Epithelial cell of proximal tubule (primary cell): ENCODE measurements at regions not wholly inside any gene's neighbourhood (a gene's known extent, or its start where the extent isn't known, plus 50 kb on each side); places are given as distances from the start of the nearest gene placed in this dataset.

Experiments
- DNase-seq: peaks from one replicate; pipeline ENCODE4 v3.0.0-alpha.2; 2011; ENCODE audit warnings: low read depth
- H3K4me3 ChIP-seq: 2 replicates; pipeline ENCODE4 v1.5.1; 2011; ENCODE audit warnings: low read depth, mild to moderate bottlenecking, low read length
- CTCF ChIP-seq: conservative IDR thresholded peaks from 2 replicates; pipeline ENCODE4 v1.5.1; 2012; ENCODE audit warnings: low read depth, mild to moderate bottlenecking, low read length

- no peak for TF ChIP-seq CTCF
- H3K4me3 ChIP-seq: no peak overlapping the region
- no peak for DNase-seq
Observed at GRCh38 chr3:139129892-139130291, 85.2 kb upstream of the PRR23C start.

- no peak for DNase-seq
- TF ChIP-seq CTCF: no peak
- H3K4me3 ChIP-seq: no peak overlapping the region
Observed at GRCh38 chr3:139130390-139131140, 85.9 kb upstream of the PRR23C start.

- no peak overlapping the region for H3K4me3 ChIP-seq
- TF ChIP-seq CTCF: no peak
- DNase-seq: no peak
Observed at GRCh38 chr3:139131951-139132350, 87.3 kb upstream of the PRR23C start.

- H3K4me3 ChIP-seq: no peak overlapping the region
- no peak for TF ChIP-seq CTCF
- DNase-seq: no peak
Observed at GRCh38 chr3:139132976-139133375, 88.3 kb upstream of the PRR23C start.

GRCh38 chr3:139134678-139135372 lies 90.1 kb upstream of the PRR23C start:
- no peak overlapping the region for H3K4me3 ChIP-seq
- DNase-seq: no peak
- TF ChIP-seq CTCF: no peak

- TF ChIP-seq CTCF: no peak
- no peak for DNase-seq
- H3K4me3 ChIP-seq: no peak overlapping the region
Observed at GRCh38 chr3:139135657-139136056, 91.0 kb upstream of the PRR23C start.
